SU-DHL-6 (cell line): ENCODE measurements at regions not wholly inside any gene's neighbourhood (a gene's known extent, or its start where the extent isn't known, plus 50 kb on each side); places are given as distances from the start of the nearest gene placed in this dataset.

Experiments used
- EZH2phosphoT487 ChIP-seq: fragments of 200-600 bp; sonication (generic), shearing (Covaris generic); conservative IDR thresholded peaks from 2 replicates; pipeline ENCODE4 v1.6.1; 2018; ENCODE audit warnings: mild to moderate bottlenecking, antibody characterized with exemption, low read length, moderate library complexity, mixed read lengths
- TF ChIP-seq, protein P1 (sequence below): fragments of 200-600 bp; sonication (generic); IDR thresholded peaks from one replicate; pipeline ENCODE4 v1.5.1; 2017; ENCODE audit warnings: antibody characterized with exemption, mild to moderate bottlenecking, low read length, moderate library complexity; ENCODE audit not compliant: insufficient read depth, poor library complexity, severe bottlenecking

DNA sequence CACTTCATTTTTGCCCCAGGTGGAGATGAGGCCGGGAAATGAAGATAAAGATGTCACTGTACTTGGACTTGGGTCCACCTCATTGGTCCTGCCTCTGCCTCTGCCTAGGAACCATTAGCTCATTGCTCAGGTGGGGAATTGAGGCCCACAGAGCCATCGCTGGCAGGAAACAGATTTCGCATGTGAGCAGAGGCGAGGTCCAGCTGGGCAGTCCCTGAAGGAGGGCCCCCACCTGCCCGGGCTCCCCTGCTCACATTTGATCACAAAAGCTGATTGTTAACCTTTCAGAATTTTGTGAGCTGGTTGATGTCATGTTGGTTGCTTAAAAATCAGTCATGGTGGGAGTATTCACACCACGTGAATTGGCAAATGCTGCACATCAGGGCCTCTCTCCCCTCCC is 273.8 kb upstream of the MVB12B start:
- TF ChIP-seq, protein P1, sequence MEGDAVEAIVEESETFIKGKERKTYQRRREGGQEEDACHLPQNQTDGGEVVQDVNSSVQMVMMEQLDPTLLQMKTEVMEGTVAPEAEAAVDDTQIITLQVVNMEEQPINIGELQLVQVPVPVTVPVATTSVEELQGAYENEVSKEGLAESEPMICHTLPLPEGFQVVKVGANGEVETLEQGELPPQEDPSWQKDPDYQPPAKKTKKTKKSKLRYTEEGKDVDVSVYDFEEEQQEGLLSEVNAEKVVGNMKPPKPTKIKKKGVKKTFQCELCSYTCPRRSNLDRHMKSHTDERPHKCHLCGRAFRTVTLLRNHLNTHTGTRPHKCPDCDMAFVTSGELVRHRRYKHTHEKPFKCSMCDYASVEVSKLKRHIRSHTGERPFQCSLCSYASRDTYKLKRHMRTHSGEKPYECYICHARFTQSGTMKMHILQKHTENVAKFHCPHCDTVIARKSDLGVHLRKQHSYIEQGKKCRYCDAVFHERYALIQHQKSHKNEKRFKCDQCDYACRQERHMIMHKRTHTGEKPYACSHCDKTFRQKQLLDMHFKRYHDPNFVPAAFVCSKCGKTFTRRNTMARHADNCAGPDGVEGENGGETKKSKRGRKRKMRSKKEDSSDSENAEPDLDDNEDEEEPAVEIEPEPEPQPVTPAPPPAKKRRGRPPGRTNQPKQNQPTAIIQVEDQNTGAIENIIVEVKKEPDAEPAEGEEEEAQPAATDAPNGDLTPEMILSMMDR: no peak
- no peak for TF ChIP-seq EZH2phosphoT487
